WTC11 (cell line): ENCODE measurements at regions not wholly inside any gene's neighbourhood (a gene's known extent, or its start where the extent isn't known, plus 50 kb on each side); places are given as distances from the start of the nearest gene placed in this dataset.

Source experiments
- ATAC-seq: fragments of 200-7000 bp; cut with Tn5 transposase; 2 replicates; pipeline ENCODE4 v1.10.0; 2021; ENCODE audit warnings: mild to moderate bottlenecking, moderate library complexity
- CTCF ChIA-PET: fragments of 300-600 bp; sonication (Branson Sonifier 250); formaldehyde crosslinking; loops from one replicate; lab custom pipeline; 2021; ENCODE audit warnings: antibody characterized with exemption; lab: Charles Lee
- POLR2A ChIA-PET: fragments of 350-600 bp; sonication (Branson Sonifier 250); formaldehyde crosslinking; loops from one replicate; lab custom pipeline; 2021; ENCODE audit warnings: antibody characterized with exemption; lab: Charles Lee
- DNase-seq: peaks from one replicate; pipeline ENCODE4 v3.0.0; 2021; ENCODE audit warnings: low spot score
- H3K27ac Mint-ChIP-seq: 2 replicates; pipeline ENCODE4 v1.8.0; 2021; ENCODE audit warnings: mixed read lengths
- H3K27me3 Mint-ChIP-seq: 2 replicates; pipeline ENCODE4 v1.8.0; 2021; ENCODE audit warnings: low read depth, mild to moderate bottlenecking, moderate library complexity, mixed read lengths
- H3K36me3 Mint-ChIP-seq: 2 replicates; pipeline ENCODE4 v1.8.0; 2021; ENCODE audit warnings: mixed read lengths
- H3K4me1 Mint-ChIP-seq: 2 replicates; pipeline ENCODE4 v1.8.0; 2022; ENCODE audit warnings: mixed read lengths
- H3K4me3 Mint-ChIP-seq: 2 replicates; pipeline ENCODE4 v1.8.0; 2021; ENCODE audit warnings: mild to moderate bottlenecking, moderate library complexity, mixed read lengths
- H3K9me3 Mint-ChIP-seq: 2 replicates; pipeline ENCODE4 v1.8.0; 2021; ENCODE audit warnings: mixed read lengths
- AFF4 ChIP-seq: sonication (generic); formaldehyde crosslinking; IDR thresholded peaks from 2 replicates; pipeline ENCODE4 v1.8.1; 2023; ENCODE audit warnings: mild to moderate bottlenecking, missing genetic modification reagents, borderline replicate concordance
- CBFB ChIP-seq: sonication (generic); formaldehyde crosslinking; IDR thresholded peaks from 2 replicates; pipeline ENCODE4 v1.8.1; 2022; ENCODE audit warnings: mild to moderate bottlenecking, low read depth, missing genetic modification reagents
- CREB1 ChIP-seq: sonication (generic); formaldehyde crosslinking; IDR thresholded peaks from 2 replicates; pipeline ENCODE4 v1.8.0; 2023; ENCODE audit warnings: mild to moderate bottlenecking, missing genetic modification reagents
- ERG ChIP-seq: fragments of 250-450 bp; sonication (Bioruptor Pico); IDR thresholded peaks from 2 replicates; pipeline ENCODE4 v1.8.0; 2021; ENCODE audit warnings: mild to moderate bottlenecking
- FOXP4 ChIP-seq: sonication (generic); formaldehyde crosslinking; IDR thresholded peaks from 2 replicates; pipeline ENCODE4 v1.8.0; 2022; ENCODE audit warnings: mild to moderate bottlenecking, missing genetic modification reagents
- GRHL2 ChIP-seq: fragments of 250-450 bp; sonication (Bioruptor Pico); IDR thresholded peaks from 2 replicates; pipeline ENCODE4 v1.8.0; 2022; ENCODE audit warnings: mild to moderate bottlenecking, moderate library complexity; ENCODE audit not compliant: insufficient replicate concordance, severe bottlenecking
- IRF1 ChIP-seq: sonication (generic); formaldehyde crosslinking; IDR thresholded peaks from 2 replicates; pipeline ENCODE4 v1.8.0; 2023; ENCODE audit warnings: missing genetic modification reagents
- IRF2 ChIP-seq: sonication (generic); formaldehyde crosslinking; IDR thresholded peaks from 2 replicates; pipeline ENCODE4 v1.8.0; 2022; ENCODE audit warnings: low read depth, missing genetic modification reagents, borderline replicate concordance
- NFYB ChIP-seq: sonication (generic); formaldehyde crosslinking; conservative IDR thresholded peaks from 2 replicates; pipeline ENCODE4 v1.8.0; 2022; ENCODE audit warnings: low read depth, missing genetic modification reagents
- NR2C2 ChIP-seq: sonication (generic); formaldehyde crosslinking; IDR thresholded peaks from 2 replicates; pipeline ENCODE4 v1.8.0; 2022; ENCODE audit warnings: mild to moderate bottlenecking, missing genetic modification reagents
- USF1 ChIP-seq: sonication (generic); formaldehyde crosslinking; IDR thresholded peaks from 2 replicates; pipeline ENCODE4 v1.8.0; 2022; ENCODE audit warnings: mild to moderate bottlenecking, missing genetic modification reagents
- USF2 ChIP-seq: sonication (generic); formaldehyde crosslinking; IDR thresholded peaks from 2 replicates; pipeline ENCODE4 v1.8.1; 2023; ENCODE audit warnings: mild to moderate bottlenecking, missing genetic modification reagents, moderate library complexity
- ZNF232 ChIP-seq: sonication (generic); formaldehyde crosslinking; IDR thresholded peaks from 2 replicates; pipeline ENCODE4 v1.8.0; 2022; ENCODE audit warnings: mild to moderate bottlenecking, missing genetic modification reagents
- ZNF281 ChIP-seq: sonication (generic); formaldehyde crosslinking; IDR thresholded peaks from 2 replicates; pipeline ENCODE4 v1.8.0; 2023; ENCODE audit warnings: mild to moderate bottlenecking, missing genetic modification reagents

- no peak for TF ChIP-seq AFF4
- TF ChIP-seq, all 79 proteins: peak for 0
Measured at GRCh38 chr6:37576336-37576737, 76.6 kb upstream of the CCDC167 start (continued).

GRCh38 chr6:37575221-37575620, 75.5 kb upstream of the CCDC167 start:
- ATAC-seq (no peak), DNase-seq (no peak)
- ChIA-PET CTCF (no interaction called here), POLR2A (no interaction called here)
- Mint-ChIP-seq H3K27me3 (peaks cover 1% of the 10 kb centered on the region; the same call in 1 of the 2 replicates), H3K27ac (no peak overlapping the region), H3K4me1 (peaks cover 7% of the 10 kb centered on the region), H3K36me3 (no peaks in the 10 kb centered on the region), H3K4me3 (no peak overlapping the region), H3K9me3 (no peaks in the 10 kb centered on the region)
- TF ChIP-seq GRHL2 (CRISPR knock-in tag) (no peak), CREB1 (CRISPR knock-in tag) (no peak), CBFB (CRISPR knock-in tag) (no peak), ERG (CRISPR knock-in tag) (no peak), IRF2 (CRISPR knock-in tag) (no peak), NR2C2 (CRISPR knock-in tag) (no peak), ZNF232 (CRISPR knock-in tag) (no peak), IRF1 (CRISPR knock-in tag) (no peak), ZNF281 (CRISPR knock-in tag) (no peak)

- Mint-ChIP-seq H3K4me3 (no peak overlapping the region), H3K4me1 (peaks cover 8% of the 10 kb centered on the region), H3K36me3 (no peaks in the 10 kb centered on the region), H3K27ac (no peak overlapping the region), H3K27me3 (no peaks in the 10 kb centered on the region; the same call in 1 of the 2 replicates), H3K9me3 (no peaks in the 10 kb centered on the region)
- CTCF ChIA-PET = interaction anchor here (2.4 kb wide), 1 partner anchor 219 kb away, joined by 7 read pairs; no protein-coding TSS in a partner anchor
- DNase-seq (no peak), ATAC-seq (no peak)
- peak; percentile 61 for TF ChIP-seq NFYB (CRISPR knock-in tag)
- peak; percentile 67 for TF ChIP-seq USF1 (CRISPR knock-in tag)
- TF ChIP-seq FOXP4 (CRISPR knock-in tag) = no peak
- peak; percentile 77 for TF ChIP-seq USF2
- POLR2A ChIA-PET = no interaction called here
Measured at GRCh38 chr6:37572334-37572733, 72.6 kb upstream of the CCDC167 start.
